Left lung (tissue), 4 donors: ENCODE measurements at regions not wholly inside any gene's neighbourhood (a gene's known extent, or its start where the extent isn't known, plus 50 kb on each side); places are given as distances from the start of the nearest gene placed in this dataset.
"Not testable (repeated sequence)": the region's sequence is repeated elsewhere in the genome, so short reads cannot be mapped to it uniquely, and the experiment has no call there.

Experiments used
- ATAC-seq: fragments of 200-7000 bp; cut with Tn5 transposase; one replicate; pipeline ENCODE4 v1.9.1; 2020; ENCODE audit warnings: moderate library complexity
- DNase-seq, 4 donors: peaks; one replicate each; pipeline ENCODE4 v3.0.0-alpha.2; 2013 to 2020
- H3K27ac ChIP-seq, 2 donors: fragments of 200-600 bp; sonication (generic) in 1 of 2; one replicate each; pipeline versions ENCODE4 v1.5.0 to v1.8.0; 2020 to 2021
- H3K27me3 ChIP-seq, 2 donors: fragments of 200-600 bp; sonication (generic) in 1 of 2; one replicate each; pipeline versions ENCODE4 v1.5.0 to v1.8.0; 2020 to 2021
- H3K36me3 ChIP-seq, 2 donors: fragments of 200-600 bp; sonication (generic) in 1 of 2; one replicate each; pipeline versions ENCODE4 v1.5.0 to v1.8.0; 2020 to 2021
- H3K4me1 ChIP-seq, 2 donors: fragments of 200-600 bp; one replicate each; pipeline ENCODE4 v1.8.0; 2021
- H3K4me3 ChIP-seq, 2 donors: fragments of 200-600 bp; sonication (generic) in 1 of 2; one replicate each; pipeline versions ENCODE4 v1.5.0 to v1.8.0; 2020 to 2021; ENCODE audit warnings: mild to moderate bottlenecking in 1 of 2
- H3K9me3 ChIP-seq, 2 donors: fragments of 200-600 bp; sonication (generic) in 1 of 2; one replicate each; pipeline versions ENCODE4 v1.5.0 to v1.8.0; 2020 to 2021
- CTCF ChIP-seq, 2 donors: fragments of 200-600 bp; sonication (generic) in 1 of 2; IDR thresholded peaks; one replicate each; pipeline versions ENCODE4 v1.5.0 to v1.8.0; 2021; ENCODE audit warnings: antibody characterized with exemption in 2 of 2
- intact Hi-C, 2 donors: fragments of 100-400 bp; cut with DNase I; formaldehyde crosslinking; loops; one replicate each; pipeline versions ENCODE4 v1.11.2 to v1.14.2; 2022
- donor health status: DM: no; HTN: yes; CAD: no.
- donor health status: DM: no; HTN: no; CAD: no.

GRCh38 chr5:138686668-138687067, 66.6 kb upstream of the CTNNA1 start:
- ATAC-seq (peak; percentile 22), DNase-seq (no peak)
- intact Hi-C loops: no loop called here
- TF ChIP-seq CTCF (IDR thresholded peaks at IDR 0.05): no peak
- Histone ChIP-seq H3K27ac (no peak overlapping the region), H3K4me3 (no peak overlapping the region), H3K4me1 (no peaks in the 10 kb centered on the region), H3K27me3 (no peaks in the 10 kb centered on the region), H3K36me3 (no peaks in the 10 kb centered on the region), H3K9me3 (peaks cover 0 to 6% of the 10 kb centered on the region in 2 donors)

- Histone ChIP-seq H3K9me3 (peaks cover 0 to 6% of the 10 kb centered on the region in 2 donors), H3K4me1 (no peaks in the 10 kb centered on the region), H3K27ac (no peak overlapping the region), H3K4me3 (no peak overlapping the region), H3K36me3 (no peaks in the 10 kb centered on the region), H3K27me3 (no peaks in the 10 kb centered on the region)
- intact Hi-C loops: no loop called here
- no peak for TF ChIP-seq CTCF (IDR thresholded peaks at IDR 0.05)
- DNase-seq: no peak
- no peak for ATAC-seq
These were observed 68.0 kb upstream of the CTNNA1 start for GRCh38 chr5:138685193-138685745.

GRCh38 chr5:138682462-138682861, 70.8 kb upstream of the CTNNA1 start:
- H3K27me3 ChIP-seq, intact Hi-C loops, ATAC-seq, H3K27ac ChIP-seq, H3K36me3 ChIP-seq, H3K4me1 ChIP-seq, H3K4me3 ChIP-seq, H3K9me3 ChIP-seq, DNase-seq: not testable (repeated sequence)

- intact Hi-C loops, H3K27me3 ChIP-seq, H3K4me1 ChIP-seq, H3K4me3 ChIP-seq, H3K9me3 ChIP-seq, H3K27ac ChIP-seq, ATAC-seq, DNase-seq, H3K36me3 ChIP-seq: not testable (repeated sequence)
These were observed 74.4 kb upstream of the CTNNA1 start for GRCh38 chr5:138678826-138679225.

GRCh38 chr5:138677782-138678181, 75.4 kb upstream of the CTNNA1 start:
- Histone ChIP-seq H3K36me3 (no peaks in the 10 kb centered on the region), H3K27ac (no peak overlapping the region), H3K27me3 (no peaks in the 10 kb centered on the region), H3K9me3 (peaks cover 0 to 9% of the 10 kb centered on the region in 2 donors), H3K4me1 (no peaks in the 10 kb centered on the region), H3K4me3 (no peak overlapping the region)
- TF ChIP-seq CTCF (IDR thresholded peaks at IDR 0.05): no peak
- intact Hi-C loops: no loop called here
- ATAC-seq (no peak), DNase-seq (no peak)

GRCh38 chr5:138676556-138677193, 76.5 kb upstream of the CTNNA1 start:
- Histone ChIP-seq H3K4me3 (no peak overlapping the region), H3K27ac (no peak overlapping the region), H3K27me3 (peaks cover 0 to 5% of the 10 kb centered on the region in 2 donors), H3K36me3 (no peaks in the 10 kb centered on the region), H3K4me1 (no peaks in the 10 kb centered on the region), H3K9me3 (peaks cover 0 to 9% of the 10 kb centered on the region in 2 donors)
- ATAC-seq (no peak), DNase-seq (no peak)
- intact Hi-C loops: no loop called here
- TF ChIP-seq CTCF (IDR thresholded peaks at IDR 0.05): no peak
